GM23248 (cell line): ENCODE measurements at regions not wholly inside any gene's neighbourhood (a gene's known extent, or its start where the extent isn't known, plus 50 kb on each side); places are given as distances from the start of the nearest gene placed in this dataset.

Source experiments
- EZH2 ChIP-seq: fragments of 200-600 bp; sonication (generic); IDR thresholded peaks from 2 replicates; pipeline ENCODE4 v1.6.1; 2018; ENCODE audit warnings: antibody characterized with exemption, mild to moderate bottlenecking; ENCODE audit not compliant: insufficient read depth, poor library complexity, severe bottlenecking
- EZH2phosphoT487 ChIP-seq: fragments of 200-600 bp; sonication (generic); IDR thresholded peaks from 2 replicates; pipeline ENCODE4 v1.6.1; 2018; ENCODE audit warnings: antibody characterized with exemption, moderate library complexity, mild to moderate bottlenecking, low read depth; ENCODE audit not compliant: insufficient read depth

DNA sequence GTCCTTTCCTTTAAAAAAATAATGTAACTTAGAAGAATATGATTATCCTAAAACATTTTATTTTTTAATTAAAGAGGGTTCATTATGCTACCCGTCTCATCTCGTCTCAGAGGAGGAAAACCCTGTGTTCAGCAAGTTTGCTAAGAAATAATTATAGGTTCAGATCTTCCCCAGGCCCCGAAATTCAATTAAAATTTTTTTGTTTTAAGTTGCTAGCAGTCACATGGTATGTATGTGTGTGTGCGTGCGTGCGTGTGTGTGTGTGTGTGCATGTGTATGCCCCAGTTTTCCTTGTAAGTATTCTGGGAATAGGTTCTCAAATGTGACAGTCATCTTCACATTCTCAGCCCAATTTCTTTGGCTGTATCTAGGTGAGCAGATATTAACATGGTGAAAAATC lies 86.6 kb upstream of the HOXC13 start:
- no peak for TF ChIP-seq EZH2
- no peak for TF ChIP-seq EZH2phosphoT487
